ENCODE measurements at regions not wholly inside any gene's neighbourhood (a gene's known extent, or its start where the extent isn't known, plus 50 kb on each side); places are given as distances from the start of the nearest gene placed in this dataset.

DNA sequence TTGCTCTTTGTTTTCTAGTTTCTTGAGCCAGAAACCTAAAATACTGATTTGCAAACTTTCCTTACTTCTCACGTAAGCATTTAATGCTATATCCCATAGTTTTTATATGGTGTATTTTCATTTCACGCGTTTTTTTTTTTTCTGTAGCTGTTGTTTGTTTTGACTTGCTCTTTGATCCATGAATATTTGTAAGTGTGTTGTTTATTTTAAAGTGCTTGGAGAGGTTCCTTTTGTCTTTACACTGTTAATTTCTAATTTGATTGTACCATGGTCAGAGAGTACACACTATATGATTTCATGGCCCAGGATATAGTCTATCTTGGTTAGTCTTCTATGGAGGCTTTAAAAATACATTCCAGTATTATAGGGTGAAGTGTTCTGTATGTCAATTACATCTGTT, 84.8 kb upstream of the RNF217 start:
- no peak overlapping the region for H3K4me2 ChIP-seq (ENCODE audit: low read depth, low read length)
- H3K4me1 ChIP-seq (ENCODE audit: low read length): no peaks in the 10 kb centered on the region
- H3K36me3 ChIP-seq (replicated peaks; ENCODE audit: insufficient read depth, low read length): no peaks in the 10 kb centered on the region
- no peak for DNase-seq
- H3K27ac ChIP-seq (ENCODE audit: low read length): no peak overlapping the region
- no peaks in the 10 kb centered on the region for H3K9me2 ChIP-seq (replicated peaks; ENCODE audit: insufficient read depth, low read length)
- H3K4me3 ChIP-seq (ENCODE audit: low read length): no peak overlapping the region
- no peaks in the 10 kb centered on the region for H3K9me3 ChIP-seq (replicated peaks; ENCODE audit: insufficient read depth, low read length)
- H4K20me1 ChIP-seq (ENCODE audit: insufficient read depth, low read length): no peaks in the 10 kb centered on the region
- no peak overlapping the region for H2AFZ ChIP-seq (ENCODE audit: low read length)
- TF ChIP-seq EZH2 (optimal IDR thresholded peaks at IDR 0.05; ENCODE audit: low read depth, low read length): no peak
- no peak for TF ChIP-seq EZH2phosphoT487 (IDR thresholded peaks at IDR 0.05; ENCODE audit: low read length)
- no peak for TF ChIP-seq CTCF (IDR thresholded peaks at IDR 0.05; ENCODE audit: low read length)
- H3F3A ChIP-seq (ENCODE audit: insufficient read depth, low read length): no peaks in the 10 kb centered on the region
- no peak overlapping the region for H3K9ac ChIP-seq (ENCODE audit: low read length)
- no peaks in the 10 kb centered on the region for H3K79me2 ChIP-seq (ENCODE audit: low read length)
- no peaks in the 10 kb centered on the region for H3K27me3 ChIP-seq (replicated peaks; ENCODE audit: insufficient read depth, low read length)

- no peaks in the 10 kb centered on the region for H3K9me2 ChIP-seq (replicated peaks; ENCODE audit: insufficient read depth, low read length)
- H3K9ac ChIP-seq (ENCODE audit: low read length): no peak overlapping the region
Observed at GRCh38 chr6:124879110-124879991, 82.9 kb upstream of the RNF217 start.

GRCh38 chr6:124879992-124880355, 82.3 kb upstream of the RNF217 start:
- Histone ChIP-seq H3K4me3 (ENCODE audit: low read length) (no peak overlapping the region), H3K27ac (ENCODE audit: low read length) (no peak overlapping the region)
- TF ChIP-seq EZH2phosphoT487 (IDR thresholded peaks at IDR 0.05; ENCODE audit: low read length) (no peak), CTCF (IDR thresholded peaks at IDR 0.05; ENCODE audit: low read length) (no peak), EZH2 (optimal IDR thresholded peaks at IDR 0.05; ENCODE audit: low read depth, low read length) (no peak)

More at GRCh38 chr6:124879110-124879991, 82.9 kb upstream of the RNF217 start:
- no peaks in the 10 kb centered on the region for H3F3A ChIP-seq (ENCODE audit: insufficient read depth, low read length)
- H3K9me3 ChIP-seq (replicated peaks; ENCODE audit: insufficient read depth, low read length): no peaks in the 10 kb centered on the region
- H3K79me2 ChIP-seq (ENCODE audit: low read length): no peaks in the 10 kb centered on the region
- H3K36me3 ChIP-seq (replicated peaks; ENCODE audit: insufficient read depth, low read length): no peaks in the 10 kb centered on the region
- TF ChIP-seq EZH2 (optimal IDR thresholded peaks at IDR 0.05; ENCODE audit: low read depth, low read length) (no peak), EZH2phosphoT487 (IDR thresholded peaks at IDR 0.05; ENCODE audit: low read length) (no peak), CTCF (IDR thresholded peaks at IDR 0.05; ENCODE audit: low read length) (no peak)
- H2AFZ ChIP-seq (ENCODE audit: low read length): no peak overlapping the region
- no peaks in the 10 kb centered on the region for H3K4me1 ChIP-seq (ENCODE audit: low read length)
- H3K4me2 ChIP-seq (ENCODE audit: low read depth, low read length): no peak overlapping the region
- no peaks in the 10 kb centered on the region for H3K27me3 ChIP-seq (replicated peaks; ENCODE audit: insufficient read depth, low read length)
- H3K27ac ChIP-seq (ENCODE audit: low read length): no peak overlapping the region
- H4K20me1 ChIP-seq (ENCODE audit: insufficient read depth, low read length): no peaks in the 10 kb centered on the region
- H3K4me3 ChIP-seq (ENCODE audit: low read length): no peak overlapping the region
- no peak for DNase-seq

More at GRCh38 chr6:124879992-124880355, 82.3 kb upstream of the RNF217 start:
- Histone ChIP-seq H3K9me3 (replicated peaks; ENCODE audit: insufficient read depth, low read length) (no peaks in the 10 kb centered on the region), H4K20me1 (ENCODE audit: insufficient read depth, low read length) (no peaks in the 10 kb centered on the region), H3K36me3 (replicated peaks; ENCODE audit: insufficient read depth, low read length) (no peaks in the 10 kb centered on the region), H3K79me2 (ENCODE audit: low read length) (no peaks in the 10 kb centered on the region), H3K4me2 (ENCODE audit: low read depth, low read length) (no peak overlapping the region), H3K27me3 (replicated peaks; ENCODE audit: insufficient read depth, low read length) (no peaks in the 10 kb centered on the region), H3K9ac (ENCODE audit: low read length) (no peak overlapping the region), H3K4me1 (ENCODE audit: low read length) (no peaks in the 10 kb centered on the region), H3F3A (ENCODE audit: insufficient read depth, low read length) (no peaks in the 10 kb centered on the region), H3K9me2 (replicated peaks; ENCODE audit: insufficient read depth, low read length) (no peaks in the 10 kb centered on the region), H2AFZ (ENCODE audit: low read length) (no peak overlapping the region)
- DNase-seq: no peak
